NB4 (cell line): ENCODE measurements at regions not wholly inside any gene's neighbourhood (a gene's known extent, or its start where the extent isn't known, plus 50 kb on each side); places are given as distances from the start of the nearest gene placed in this dataset.

Experiments used
- CTCF ChIP-seq: IDR thresholded peaks from one replicate; pipeline ENCODE4 v1.5.1; 2012; ENCODE audit warnings: low read depth, low read length
- MYC ChIP-seq: IDR thresholded peaks from 2 replicates; pipeline ENCODE4 v1.6.1; 2011; ENCODE audit warnings: low read depth, low read length
- POLR2A ChIP-seq: IDR thresholded peaks from 2 replicates; pipeline ENCODE4 v1.6.1; 2011; ENCODE audit warnings: mild to moderate bottlenecking; ENCODE audit not compliant: insufficient read length; ENCODE audit errors: extremely low read depth

- TF ChIP-seq CTCF = no peak
- TF ChIP-seq POLR2A = no peak
- TF ChIP-seq MYC = no peak
Observed at GRCh38 chr9:14031060-14031414, 282.9 kb downstream of the NFIB start.
